K562 (cell line): ENCODE measurements at regions not wholly inside any gene's neighbourhood (a gene's known extent, or its start where the extent isn't known, plus 50 kb on each side); places are given as distances from the start of the nearest gene placed in this dataset.

Source experiments
- ATAC-seq: fragments of 200-7000 bp; cut with Tn5 transposase; 3 replicates; pipeline ENCODE4 v1.9.1; 2020; ENCODE audit warnings: moderate library complexity
- BruUV-seq: library from RNA; stranded (reverse); fragments of 400-500 nt; replicated peaks from 2 replicates; lab custom pipeline; 2021; lab: Mats Ljungman, UMichigan
- CTCF ChIA-PET: fragments of 300-600 bp; formaldehyde crosslinking; extraction: SDS; loops from one replicate; lab custom pipeline; 2021; ENCODE audit warnings: low intra/inter-chr PET ratio; lab: Yijun Ruan, JAX
- POLR2A ChIA-PET: fragments of 300-600, 350-650 bp; sonication (Branson Sonifier 250); formaldehyde crosslinking; extraction: SDS; loops from one replicate; lab custom pipeline; 2021; ENCODE audit warnings: antibody characterized with exemption, inconsistent platforms; lab: Yijun Ruan, JAX
- DNase-seq, 4 experiments: peaks; one replicate each; pipeline versions ENCODE4 v3.0.0 to v3.0.0-alpha.2; 2011 to 2018; ENCODE audit warnings: low spot score in 3 of 4, mixed read lengths in 3 of 4; ENCODE audit errors: extremely low read depth in 1 of 4
- FAIRE-seq: peaks from 2 replicates; lab custom pipeline; 2011; peaks lifted over from hg19 to GRCh38; lab: Jason Lieb, UNC
- H2AFZ ChIP-seq: 2 replicates; pipeline ENCODE4 v1.6.0; 2011; ENCODE audit warnings: low read depth, low read length, control low read depth, inconsistent platforms
- H3K27ac ChIP-seq: fragments of 200-600 bp; 3 replicates; pipeline ENCODE4 v1.8.0; 2011; ENCODE audit warnings: low read depth, mild to moderate bottlenecking, control low read depth, inconsistent platforms, low read length, moderate library complexity, mixed read lengths; ENCODE audit errors: extremely low read depth
- H3K27me3 ChIP-seq, 2 experiments: fragments of 300-600 bp in 1 of 2; 2 replicates in 1 of 2; 3 replicates in 1 of 2; pipeline versions ENCODE4 v1.6.0 to v1.8.0; 2011; ENCODE audit warnings: inconsistent platforms in 2 of 2, low read length in 2 of 2, mild to moderate bottlenecking in 1 of 2, mixed read lengths in 1 of 2, moderate library complexity in 1 of 2; ENCODE audit not compliant: control insufficient read depth in 2 of 2, insufficient read depth in 2 of 2
- H3K36me3 ChIP-seq: fragments of 300-600 bp; 3 replicates; pipeline ENCODE4 v1.8.0; 2011; ENCODE audit warnings: mild to moderate bottlenecking, low read length, inconsistent platforms; ENCODE audit not compliant: control insufficient read depth, insufficient read depth
- H3K4me1 ChIP-seq, 2 experiments: fragments of 200-600 bp in 1 of 2; replicated peaks in 1 of 2; 2 replicates in 1 of 2; 3 replicates in 1 of 2; pipeline versions ENCODE4 v1.5.1 to v1.8.0; 2011; ENCODE audit warnings: inconsistent platforms in 2 of 2, low read length in 2 of 2, mild to moderate bottlenecking in 1 of 2, mixed read lengths in 1 of 2, moderate library complexity in 1 of 2; ENCODE audit not compliant: control insufficient read depth in 2 of 2, insufficient read depth in 2 of 2
- H3K4me2 ChIP-seq: 2 replicates; pipeline ENCODE4 v1.6.1; 2011; ENCODE audit warnings: low read length, control low read depth, inconsistent platforms, mixed read lengths; ENCODE audit not compliant: insufficient read depth
- H3K4me3 ChIP-seq: fragments of 200-600 bp; sonication (generic), shearing (Covaris generic); 2 replicates; pipeline ENCODE4 v1.5.1; 2016; ENCODE audit warnings: control low read depth, inconsistent platforms
- H3K79me2 ChIP-seq: fragments of 200-600 bp; 3 replicates; pipeline ENCODE4 v1.8.0; 2011; ENCODE audit warnings: low read length, inconsistent platforms; ENCODE audit not compliant: control insufficient read depth, insufficient read depth
- H3K9ac ChIP-seq, 2 experiments: 2 replicates each; pipeline versions ENCODE4 v1.6.0 to v1.6.1; 2011; ENCODE audit warnings: low read depth in 2 of 2, low read length in 2 of 2, control low read depth in 1 of 2, inconsistent platforms in 1 of 2, mild to moderate bottlenecking in 1 of 2, mixed read lengths in 1 of 2; ENCODE audit not compliant: insufficient read depth in 1 of 2
- H3K9me1 ChIP-seq: one replicate; pipeline ENCODE4 v1.6.0; 2011; ENCODE audit warnings: inconsistent platforms, mild to moderate bottlenecking, low read length, moderate library complexity; ENCODE audit not compliant: control insufficient read depth, insufficient read depth
- H3K9me3 ChIP-seq: replicated peaks from 2 replicates; pipeline ENCODE4 v1.5.1; 2011; ENCODE audit warnings: low read depth, low read length, inconsistent platforms; ENCODE audit not compliant: control insufficient read depth, insufficient read depth
- H4K20me1 ChIP-seq: replicated peaks from 2 replicates; pipeline ENCODE4 v1.6.1; 2011; ENCODE audit warnings: low read length, inconsistent platforms, mixed read lengths; ENCODE audit not compliant: control insufficient read depth, insufficient read depth
- ATF7 ChIP-seq: fragments of 450-650 bp; IDR thresholded peaks from 2 replicates; pipeline ENCODE4 v1.7.1; 2014; ENCODE audit warnings: mild to moderate bottlenecking, moderate library complexity
- CBFA2T3 ChIP-seq: fragments of 450-650 bp; IDR thresholded peaks from 2 replicates; pipeline ENCODE4 v1.6.1; 2017
- E4F1 ChIP-seq: fragments of 250-450 bp; sonication (Bioruptor Pico); IDR thresholded peaks from 2 replicates; pipeline ENCODE4 v1.5.0; 2021; ENCODE audit warnings: mild to moderate bottlenecking, borderline replicate concordance
- FOXJ3 ChIP-seq: sonication (generic); formaldehyde crosslinking; IDR thresholded peaks from 2 replicates; pipeline ENCODE4 v1.4.0; 2020; ENCODE audit warnings: mild to moderate bottlenecking, missing genetic modification reagents
- MCM7 ChIP-seq, 2 experiments: fragments of 450-650 bp; IDR thresholded peaks; 2 replicates each; pipeline ENCODE4 v1.6.1; 2016 to 2018
- POLR2G ChIP-seq: fragments of 200-400 bp; formaldehyde crosslinking; IDR thresholded peaks from 2 replicates; pipeline ENCODE4 v1.6.1; 2017; ENCODE audit warnings: low read depth, mild to moderate bottlenecking, antibody characterized with exemption, low read length, moderate library complexity
- RNF219 ChIP-seq: fragments of 250-450 bp; sonication (Bioruptor Pico); IDR thresholded peaks from 2 replicates; pipeline ENCODE4 v1.5.0; 2022; ENCODE audit warnings: mild to moderate bottlenecking
- ZNF12 ChIP-seq: sonication (generic); formaldehyde crosslinking; IDR thresholded peaks from 2 replicates; pipeline ENCODE4 v1.4.0; 2020; ENCODE audit warnings: mild to moderate bottlenecking, missing genetic modification reagents
- WGBS: fragments of 100-300 bp; shearing (Covaris generic); methylation state at CpG from one replicate; pipeline ENCODE4 v1.1.6; 2016; ENCODE audit warnings: low coverage, mixed read lengths; ENCODE audit not compliant: insufficient coverage; ENCODE audit errors: missing lambda C conversion rate; 5-methylcytosine and 5-hydroxymethylcytosine counted together
- in situ Hi-C: fragments of 300-500 bp; cut with MboI; formaldehyde crosslinking; loops from 4 replicates; pipeline ENCODE4 v1.15.0; 2018; ENCODE audit warnings: inconsistent platforms, mixed read lengths
- intact Hi-C: fragments of 100-400 bp; cut with micrococcal nuclease; formaldehyde crosslinking; loops from 2 replicates; pipeline ENCODE4 v1.14.2; 2022
- TF ChIP-seq, protein P1 (sequence below): fragments of 450-650 bp; formaldehyde crosslinking; IDR thresholded peaks from 2 replicates; pipeline ENCODE4 v1.4.0; 2022; ENCODE audit warnings: mild to moderate bottlenecking, moderate library complexity
- TF ChIP-seq, protein P2 (sequence below), 2 experiments: fragments of 150-350 bp in 1 of 2; IDR thresholded peaks; 2 replicates each; pipeline ENCODE4 v1.6.1; 2012 to 2016; ENCODE audit warnings: low read depth in 2 of 2, low read length in 2 of 2, mild to moderate bottlenecking in 1 of 2, moderate library complexity in 1 of 2
- TF ChIP-seq, protein P3 (sequence below): sonication (generic); formaldehyde crosslinking; IDR thresholded peaks from 2 replicates; pipeline ENCODE4 v1.8.0; 2022; ENCODE audit warnings: mild to moderate bottlenecking, missing genetic modification reagents

DNA sequence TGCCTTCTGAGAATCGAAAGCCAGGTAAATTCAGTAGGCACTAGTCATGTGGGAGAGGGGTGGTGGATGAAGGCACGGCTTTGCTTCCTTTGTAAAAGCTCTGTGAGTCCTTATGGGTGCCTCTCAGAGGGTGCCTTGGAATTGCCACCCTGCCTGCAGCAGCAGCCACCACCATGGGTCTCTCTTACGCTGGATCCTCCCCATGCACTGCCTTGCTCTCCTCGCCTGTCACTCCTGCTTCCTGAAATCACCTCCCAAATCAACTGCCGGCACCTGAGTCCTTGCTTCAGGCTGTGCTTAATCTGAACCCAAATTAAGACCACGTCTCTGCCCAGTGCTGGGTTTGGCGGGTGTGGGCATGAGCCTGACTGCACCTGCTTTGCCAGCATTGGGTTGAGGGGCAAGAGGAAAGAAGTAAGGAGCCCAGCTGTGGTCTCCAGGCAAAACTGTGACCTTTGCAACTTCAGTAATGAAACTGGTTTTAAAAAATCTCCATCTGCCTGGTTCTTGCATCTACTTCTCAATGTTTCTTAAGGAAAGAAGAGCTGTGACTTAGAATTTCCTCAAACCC, 55.9 kb upstream of the CLMN start:
- ChIA-PET CTCF (no interaction called here), POLR2A (no interaction called here)
- WGBS = 0% methylated on average over 4 of the region's 7 CpGs
- Histone ChIP-seq H2AFZ (no peak overlapping the region), H3K4me1 (no peaks in the 10 kb centered on the region), H4K20me1 (no peaks in the 10 kb centered on the region), H3K4me2 (no peak overlapping the region), H3K36me3 (no peaks in the 10 kb centered on the region), H3K27ac (no peak overlapping the region), H3K9me3 (no peaks in the 10 kb centered on the region), H3K27me3 (peaks cover 0 to 23% of the 10 kb centered on the region in 2 experiments; a peak in 2 of 5 replicates), H3K4me3 (no peak overlapping the region), H3K9me1 (no peaks in the 10 kb centered on the region), H3K9ac (no peak overlapping the region), H3K79me2 (no peaks in the 10 kb centered on the region)
- no peak for ATAC-seq
- no TSS peak for BruUV-seq
- intact Hi-C loops = no loop called here
- in situ Hi-C loops = no loop called here
- no peak for FAIRE-seq
- no peak for DNase-seq
- TF ChIP-seq POLR2G = no peak
- TF ChIP-seq FOXJ3 (CRISPR knock-in tag) = no peak
- no peak for TF ChIP-seq MCM7 (IDR thresholded peaks at IDR 0.05)
- no peak for TF ChIP-seq ATF7
- no peak for TF ChIP-seq RNF219 (CRISPR knock-in tag)
- no peak for TF ChIP-seq CBFA2T3
- TF ChIP-seq, protein P1, sequence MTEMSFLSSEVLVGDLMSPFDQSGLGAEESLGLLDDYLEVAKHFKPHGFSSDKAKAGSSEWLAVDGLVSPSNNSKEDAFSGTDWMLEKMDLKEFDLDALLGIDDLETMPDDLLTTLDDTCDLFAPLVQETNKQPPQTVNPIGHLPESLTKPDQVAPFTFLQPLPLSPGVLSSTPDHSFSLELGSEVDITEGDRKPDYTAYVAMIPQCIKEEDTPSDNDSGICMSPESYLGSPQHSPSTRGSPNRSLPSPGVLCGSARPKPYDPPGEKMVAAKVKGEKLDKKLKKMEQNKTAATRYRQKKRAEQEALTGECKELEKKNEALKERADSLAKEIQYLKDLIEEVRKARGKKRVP (CRISPR knock-in tag) = no peak
- TF ChIP-seq, protein P2, sequence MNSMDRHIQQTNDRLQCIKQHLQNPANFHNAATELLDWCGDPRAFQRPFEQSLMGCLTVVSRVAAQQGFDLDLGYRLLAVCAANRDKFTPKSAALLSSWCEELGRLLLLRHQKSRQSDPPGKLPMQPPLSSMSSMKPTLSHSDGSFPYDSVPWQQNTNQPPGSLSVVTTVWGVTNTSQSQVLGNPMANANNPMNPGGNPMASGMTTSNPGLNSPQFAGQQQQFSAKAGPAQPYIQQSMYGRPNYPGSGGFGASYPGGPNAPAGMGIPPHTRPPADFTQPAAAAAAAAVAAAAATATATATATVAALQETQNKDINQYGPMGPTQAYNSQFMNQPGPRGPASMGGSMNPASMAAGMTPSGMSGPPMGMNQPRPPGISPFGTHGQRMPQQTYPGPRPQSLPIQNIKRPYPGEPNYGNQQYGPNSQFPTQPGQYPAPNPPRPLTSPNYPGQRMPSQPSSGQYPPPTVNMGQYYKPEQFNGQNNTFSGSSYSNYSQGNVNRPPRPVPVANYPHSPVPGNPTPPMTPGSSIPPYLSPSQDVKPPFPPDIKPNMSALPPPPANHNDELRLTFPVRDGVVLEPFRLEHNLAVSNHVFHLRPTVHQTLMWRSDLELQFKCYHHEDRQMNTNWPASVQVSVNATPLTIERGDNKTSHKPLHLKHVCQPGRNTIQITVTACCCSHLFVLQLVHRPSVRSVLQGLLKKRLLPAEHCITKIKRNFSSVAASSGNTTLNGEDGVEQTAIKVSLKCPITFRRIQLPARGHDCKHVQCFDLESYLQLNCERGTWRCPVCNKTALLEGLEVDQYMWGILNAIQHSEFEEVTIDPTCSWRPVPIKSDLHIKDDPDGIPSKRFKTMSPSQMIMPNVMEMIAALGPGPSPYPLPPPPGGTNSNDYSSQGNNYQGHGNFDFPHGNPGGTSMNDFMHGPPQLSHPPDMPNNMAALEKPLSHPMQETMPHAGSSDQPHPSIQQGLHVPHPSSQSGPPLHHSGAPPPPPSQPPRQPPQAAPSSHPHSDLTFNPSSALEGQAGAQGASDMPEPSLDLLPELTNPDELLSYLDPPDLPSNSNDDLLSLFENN (IDR thresholded peaks at IDR 0.05; ENCODE audit: low read depth in 2 of 2, low read length in 2 of 2) = no peak
- TF ChIP-seq, protein P3, sequence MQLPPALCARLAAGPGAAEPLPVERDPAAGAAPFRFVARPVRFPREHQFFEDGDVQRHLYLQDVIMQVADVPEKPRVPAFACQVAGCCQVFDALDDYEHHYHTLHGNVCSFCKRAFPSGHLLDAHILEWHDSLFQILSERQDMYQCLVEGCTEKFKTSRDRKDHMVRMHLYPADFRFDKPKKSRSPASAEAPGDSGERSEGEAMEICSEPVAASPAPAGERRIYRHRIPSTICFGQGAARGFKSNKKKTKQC (CRISPR knock-in tag) = no peak
- no peak for TF ChIP-seq ZNF12 (CRISPR knock-in tag)
- no peak for TF ChIP-seq E4F1
